B cell (primary cell): ENCODE measurements at regions not wholly inside any gene's neighbourhood (a gene's known extent, or its start where the extent isn't known, plus 50 kb on each side); places are given as distances from the start of the nearest gene placed in this dataset.

Source experiments
- ATAC-seq: fragments of 200-7000 bp; cut with Tn5 transposase; one replicate; pipeline ENCODE4 v1.10.0; 2021; ENCODE audit warnings: low read depth, mild to moderate bottlenecking, moderate number of reproducible peaks, moderate library complexity
- CTCF ChIA-PET: fragments of 350-600 bp; sonication (Branson Sonifier 250); formaldehyde crosslinking; loops from one replicate; lab custom pipeline; 2021; ENCODE audit warnings: antibody characterized with exemption, inconsistent platforms; lab: Charles Lee
- POLR2A ChIA-PET: fragments of 350-600 bp; sonication (Branson Sonifier 250); formaldehyde crosslinking; loops from one replicate; lab custom pipeline; 2021; ENCODE audit warnings: antibody characterized with exemption; lab: Charles Lee
- DNase-seq: peaks from one replicate; pipeline ENCODE4 v3.0.0; 2013
- H2AFZ ChIP-seq: 2 replicates; pipeline ENCODE4 v1.6.1; 2012; ENCODE audit warnings: mild to moderate bottlenecking, low read depth, low read length; ENCODE audit not compliant: insufficient read depth, poor library complexity, severe bottlenecking
- H3K27ac ChIP-seq, 2 donors: 1 replicate in 1 of 2; 2 replicates in 1 of 2; pipeline ENCODE4 v1.5.1; 2012 to 2013; ENCODE audit warnings: low read length in 2 of 2, mild to moderate bottlenecking in 2 of 2, moderate library complexity in 1 of 2
- H3K27me3 ChIP-seq, 4 experiments: fragments of 200-600 bp in 1 of 4; sonication (generic) in 1 of 4; replicated peaks in 1 of 4; 1 replicate in 2 of 4; 2 replicates in 2 of 4; pipeline versions ENCODE4 v1.6.1 to v1.7.0; 2013 to 2016; ENCODE audit warnings: low read length in 3 of 4, mild to moderate bottlenecking in 2 of 4, mixed read lengths in 1 of 4, moderate library complexity in 1 of 4; ENCODE audit not compliant: insufficient read depth in 4 of 4, control insufficient read depth in 3 of 4; ENCODE audit errors: control extremely low read depth in 1 of 4
- H3K36me3 ChIP-seq, 2 experiments: replicated peaks in 1 of 2; 1 replicate in 1 of 2; 2 replicates in 1 of 2; pipeline versions ENCODE4 v1.6.1 to v1.7.1; 2013; ENCODE audit warnings: low read length in 1 of 2; ENCODE audit not compliant: insufficient read depth in 2 of 2, control insufficient read depth in 1 of 2; ENCODE audit errors: control extremely low read depth in 1 of 2, extremely low read depth in 1 of 2
- H3K4me1 ChIP-seq, 2 donors: fragments of 200-600 bp in 1 of 2; sonication (generic) in 1 of 2; 1 replicate in 1 of 2; 2 replicates in 1 of 2; pipeline versions ENCODE4 v1.5.1 to v1.6.1; 2013 to 2017; ENCODE audit warnings: low read length in 2 of 2; ENCODE audit not compliant: control insufficient read depth in 2 of 2, insufficient read depth in 2 of 2
- H3K4me2 ChIP-seq: replicated peaks from 2 replicates; pipeline ENCODE3; 2012; ENCODE audit warnings: mild to moderate bottlenecking, low read depth, low read length; ENCODE audit not compliant: poor library complexity, severe bottlenecking
- H3K4me3 ChIP-seq, 5 experiments: fragments of 200-600 bp in 1 of 5; sonication (generic) in 1 of 5; 1 replicate in 3 of 5; 2 replicates in 2 of 5; pipeline versions ENCODE4 v1.5.1 to v1.7.0; 2011 to 2016; ENCODE audit warnings: low read length in 4 of 5, mild to moderate bottlenecking in 4 of 5, low read depth in 2 of 5, control low read depth in 1 of 5, moderate library complexity in 1 of 5; ENCODE audit not compliant: insufficient read depth in 1 of 5; ENCODE audit errors: control extremely low read depth in 1 of 5, extremely low read depth in 1 of 5
- H3K79me2 ChIP-seq: fragments of 200-600 bp; sonication (generic); one replicate; pipeline ENCODE4 v1.6.0; 2016; ENCODE audit warnings: low read length; ENCODE audit not compliant: control insufficient read depth, insufficient read depth
- H3K9ac ChIP-seq: fragments of 200-600 bp; sonication (generic); 2 replicates; pipeline ENCODE4 v1.6.1; 2017; ENCODE audit warnings: mild to moderate bottlenecking, low read length, moderate library complexity
- H3K9me3 ChIP-seq, 3 donors: one replicate each; pipeline versions ENCODE4 v1.6.1 to v1.7.1; 2013; ENCODE audit warnings: low read length in 2 of 3; ENCODE audit not compliant: control insufficient read depth in 2 of 3, insufficient read depth in 1 of 3; ENCODE audit errors: control extremely low read depth in 1 of 3
- H4K20me1 ChIP-seq: 2 replicates; pipeline ENCODE4 v1.6.0; 2012; ENCODE audit warnings: mild to moderate bottlenecking, low read length; ENCODE audit not compliant: insufficient read depth, control insufficient read depth, poor library complexity, severe bottlenecking
- H3K27ac Mint-ChIP-seq: one replicate; pipeline ENCODE4 v1.8.0; 2021; ENCODE audit warnings: mixed read lengths
- H3K27me3 Mint-ChIP-seq: one replicate; pipeline ENCODE4 v1.8.0; 2021; ENCODE audit warnings: mixed read lengths
- H3K4me1 Mint-ChIP-seq: one replicate; pipeline ENCODE4 v1.8.0; 2021; ENCODE audit warnings: mixed read lengths
- H3K4me3 Mint-ChIP-seq: one replicate; pipeline ENCODE4 v1.8.0; 2021; ENCODE audit warnings: mixed read lengths
- H3K9me3 Mint-ChIP-seq: one replicate; pipeline ENCODE4 v1.8.0; 2022; ENCODE audit warnings: mixed read lengths; ENCODE audit not compliant: insufficient read depth
- CTCF ChIP-seq: fragments of 200-600 bp; IDR thresholded peaks from one replicate; pipeline ENCODE4 v1.8.0; 2022; ENCODE audit warnings: antibody characterized with exemption, mild to moderate bottlenecking
- EZH2 ChIP-seq: IDR thresholded peaks from 2 replicates; pipeline ENCODE4 v1.6.1; 2012; ENCODE audit warnings: borderline replicate concordance, low read depth, mild to moderate bottlenecking, moderate library complexity, low read length; ENCODE audit not compliant: insufficient read depth, poor library complexity, severe bottlenecking
- WGBS: methylation state at CpG from one replicate; pipeline ENCODE4 v1.1.5; 2013; ENCODE audit warnings: missing lambda C conversion rate; ENCODE audit not compliant: insufficient coverage; 5-methylcytosine and 5-hydroxymethylcytosine counted together
- intact Hi-C: fragments of 100-400 bp; cut with micrococcal nuclease; formaldehyde crosslinking; loops from one replicate; pipeline ENCODE4 v1.10.0; 2022

- Histone ChIP-seq H3K36me3 (no peaks in the 10 kb centered on the region), H3K4me3 (no peak overlapping the region), H2AFZ (no peak overlapping the region), H3K79me2 (no peaks in the 10 kb centered on the region), H3K9me3 (no peaks in the 10 kb centered on the region), H3K27me3 (no peaks in the 10 kb centered on the region), H3K27ac (no peak overlapping the region), H4K20me1 (no peaks in the 10 kb centered on the region), H3K4me2 (no peak overlapping the region), H3K9ac (no peak overlapping the region), H3K4me1 (no peaks in the 10 kb centered on the region)
- Mint-ChIP-seq H3K9me3 (no peaks in the 10 kb centered on the region), H3K4me3 (no peak overlapping the region), H3K27me3 (no peaks in the 10 kb centered on the region), H3K4me1 (peaks cover 2% of the 10 kb centered on the region), H3K27ac (no peak overlapping the region)
- ChIA-PET CTCF (no interaction called here), POLR2A (no interaction called here)
- ATAC-seq = no peak
- TF ChIP-seq CTCF (no peak), EZH2 (no peak)
- intact Hi-C loops = no loop called here
- 29% methylated on average over 1 of the region's 4 CpGs for WGBS
- DNase-seq = no peak
Observed at GRCh38 chrX:4708970-4709760, 995.7 kb upstream of the PRKX start.

- Mint-ChIP-seq H3K27me3 (no peaks in the 10 kb centered on the region), H3K27ac (no peak overlapping the region), H3K4me1 (peaks cover 2% of the 10 kb centered on the region), H3K4me3 (no peak overlapping the region), H3K9me3 (no peaks in the 10 kb centered on the region)
- WGBS = 90% methylated on average over 2 of the region's 7 CpGs
- H3K4me1 ChIP-seq = no peaks in the 10 kb centered on the region
- no peak overlapping the region for H3K9ac ChIP-seq
- no peak overlapping the region for H2AFZ ChIP-seq
- no peaks in the 10 kb centered on the region for H3K27me3 ChIP-seq
- no peak overlapping the region for H3K4me3 ChIP-seq
- H4K20me1 ChIP-seq = no peaks in the 10 kb centered on the region
- H3K36me3 ChIP-seq = no peaks in the 10 kb centered on the region
- no peak for TF ChIP-seq CTCF
- no peak for TF ChIP-seq EZH2
- H3K27ac ChIP-seq = no peak overlapping the region
- no peaks in the 10 kb centered on the region for H3K79me2 ChIP-seq
- no peak overlapping the region for H3K4me2 ChIP-seq
- intact Hi-C loops = no loop called here
- ATAC-seq (no peak), DNase-seq (no peak)
- ChIA-PET CTCF (no interaction called here), POLR2A (no interaction called here)
- no peaks in the 10 kb centered on the region for H3K9me3 ChIP-seq
Observed at GRCh38 chrX:4706961-4707360, 993.5 kb upstream of the PRKX start.
